IMR-90 (cell line): ENCODE measurements at regions not wholly inside any gene's neighbourhood (a gene's known extent, or its start where the extent isn't known, plus 50 kb on each side); places are given as distances from the start of the nearest gene placed in this dataset.
"Not testable (repeated sequence)": the region's sequence is repeated elsewhere in the genome, so short reads cannot be mapped to it uniquely, and the experiment has no call there.

Experiments used
- ATAC-seq: fragments of 200-7000 bp; cut with Tn5 transposase; 2 replicates; pipeline ENCODE4 v1.9.1; 2020; ENCODE audit warnings: low read depth, mild to moderate bottlenecking, moderate library complexity
- BruUV-seq: library from RNA; stranded (reverse); fragments of 400-500 nt; replicated peaks from 2 replicates; lab custom pipeline; 2021; lab: Mats Ljungman, UMichigan
- CTCF ChIA-PET: fragments of 300-600 bp; formaldehyde crosslinking; extraction: SDS; loops from one replicate; lab custom pipeline; 2021; ENCODE audit warnings: antibody characterized with exemption; lab: Yijun Ruan, JAX
- POLR2A ChIA-PET: fragments of 300-600 bp; sonication (Branson Sonifier 250); formaldehyde crosslinking; loops from one replicate; lab custom pipeline; 2022; ENCODE audit warnings: antibody characterized with exemption; ENCODE audit not compliant: unreplicated experiment; lab: Charles Lee
- DNase-seq: peaks from one replicate; pipeline ENCODE4 v3.0.0; 2013
- H2AFZ ChIP-seq: replicated peaks from 2 replicates; pipeline ENCODE3; 2013; ENCODE audit warnings: low read length, mild to moderate bottlenecking; ENCODE audit not compliant: poor library complexity
- H2AK5ac ChIP-seq: 2 replicates; pipeline ENCODE4 v1.6.1; 2013; ENCODE audit warnings: low read depth, low read length, inconsistent platforms
- H2AK9ac ChIP-seq: replicated peaks from 2 replicates; pipeline ENCODE3; 2013; ENCODE audit warnings: mild to moderate bottlenecking, low read depth, low read length, moderate library complexity; ENCODE audit not compliant: poor library complexity
- H2BK120ac ChIP-seq: 2 replicates; pipeline ENCODE4 v1.6.1; 2013; ENCODE audit warnings: low read depth, low read length, inconsistent platforms
- H2BK15ac ChIP-seq: 3 replicates; pipeline ENCODE4 v1.6.1; 2013; ENCODE audit warnings: low read depth, low read length, inconsistent platforms
- H2BK20ac ChIP-seq: 2 replicates; pipeline ENCODE4 v1.6.1; 2013; ENCODE audit warnings: low read depth, mild to moderate bottlenecking, inconsistent platforms, low read length, moderate library complexity
- H2BK5ac ChIP-seq: 2 replicates; pipeline ENCODE4 v1.6.1; 2013; ENCODE audit warnings: mild to moderate bottlenecking, low read depth, low read length, inconsistent platforms; ENCODE audit not compliant: poor library complexity, severe bottlenecking
- H3K14ac ChIP-seq: replicated peaks from 2 replicates; pipeline ENCODE4 v1.6.1; 2013; ENCODE audit warnings: low read depth, low read length, inconsistent platforms
- H3K18ac ChIP-seq: 2 replicates; pipeline ENCODE4 v1.6.1; 2013; ENCODE audit warnings: low read depth, low read length, control low read depth
- H3K23ac ChIP-seq: 2 replicates; pipeline ENCODE4 v1.6.1; 2013; ENCODE audit warnings: low read depth, low read length, inconsistent platforms
- H3K27ac ChIP-seq: 2 replicates; pipeline ENCODE4 v1.5.1; 2013; ENCODE audit warnings: mild to moderate bottlenecking, control low read depth, low read length; ENCODE audit not compliant: insufficient read depth
- H3K27me3 ChIP-seq: 2 replicates; pipeline ENCODE4 v1.6.1; 2013; ENCODE audit warnings: low read length; ENCODE audit not compliant: control insufficient read depth, insufficient read depth
- H3K36me3 ChIP-seq: 2 replicates; pipeline ENCODE4 v1.6.1; 2013; ENCODE audit warnings: low read length, mixed read lengths; ENCODE audit not compliant: control insufficient read depth, insufficient read depth
- H3K4ac ChIP-seq: 2 replicates; pipeline ENCODE4 v1.6.1; 2013; ENCODE audit warnings: low read depth, low read length, inconsistent platforms
- H3K4me1 ChIP-seq: 2 replicates; pipeline ENCODE4 v1.6.1; 2013; ENCODE audit warnings: low read length, mixed read lengths; ENCODE audit not compliant: control insufficient read depth, insufficient read depth
- H3K4me2 ChIP-seq: 2 replicates; pipeline ENCODE4 v1.6.1; 2013; ENCODE audit warnings: low read depth, mild to moderate bottlenecking, control low read depth, low read length, moderate library complexity
- H3K4me3 ChIP-seq: 2 replicates; pipeline ENCODE4 v1.5.1; 2013; ENCODE audit warnings: low read depth, mild to moderate bottlenecking, control low read depth, low read length, moderate library complexity; ENCODE audit not compliant: insufficient read depth
- H3K56ac ChIP-seq: 2 replicates; pipeline ENCODE4 v1.6.1; 2013; ENCODE audit warnings: low read length, inconsistent platforms; ENCODE audit not compliant: insufficient read depth; ENCODE audit errors: extremely low read depth
- H3K79me1 ChIP-seq, 2 experiments: 2 replicates each; pipeline ENCODE4 v1.6.1; 2013; ENCODE audit warnings: low read length in 2 of 2, inconsistent platforms in 1 of 2, low read depth in 1 of 2
- H3K9ac ChIP-seq: 2 replicates; pipeline ENCODE4 v1.6.1; 2013; ENCODE audit warnings: low read depth, low read length, control low read depth
- H3K9me1 ChIP-seq: 2 replicates; pipeline ENCODE4 v1.6.1; 2013; ENCODE audit warnings: low read length, inconsistent platforms; ENCODE audit not compliant: insufficient read depth
- H3K9me3 ChIP-seq: 2 replicates; pipeline ENCODE4 v1.6.1; 2013; ENCODE audit warnings: low read length; ENCODE audit not compliant: control insufficient read depth, insufficient read depth
- H4K20me1 ChIP-seq: 2 replicates; pipeline ENCODE4 v1.6.1; 2013; ENCODE audit warnings: low read length, inconsistent platforms; ENCODE audit not compliant: insufficient read depth
- H4K5ac ChIP-seq: 2 replicates; pipeline ENCODE4 v1.6.1; 2013; ENCODE audit warnings: mild to moderate bottlenecking, low read depth, low read length, control low read depth
- H4K8ac ChIP-seq, 2 experiments: 2 replicates each; pipeline ENCODE4 v1.6.1; 2013; ENCODE audit warnings: low read depth in 2 of 2, low read length in 2 of 2, control low read depth in 1 of 2, inconsistent platforms in 1 of 2
- H4K91ac ChIP-seq: 2 replicates; pipeline ENCODE4 v1.6.1; 2013; ENCODE audit warnings: low read depth, low read length, inconsistent platforms; ENCODE audit not compliant: insufficient read depth
- WGBS, 2 experiments: methylation state at CpG; one replicate each; pipeline versions ENCODE4 v1.1.5 to v1.1.7; 2013; ENCODE audit warnings: missing lambda C conversion rate in 2 of 2; ENCODE audit not compliant: insufficient read length in 1 of 2; ENCODE audit errors: extremely low coverage in 2 of 2; 5-methylcytosine and 5-hydroxymethylcytosine counted together
- dilution Hi-C: fragments of 300-500 bp; cut with HindIII; formaldehyde crosslinking; loops from one replicate; pipeline ENCODE4 v1.14.3; 2018; ENCODE audit warnings: low sequenced_read_pairs; ENCODE audit not compliant: unreplicated experiment
- in situ Hi-C: fragments of 300-500 bp; cut with MboI; formaldehyde crosslinking; loops from 3 replicates; pipeline ENCODE4 v1.14.3; 2019; ENCODE audit warnings: low sequenced_read_pairs, inconsistent platforms, mixed read lengths
- intact Hi-C: fragments of 100-400 bp; cut with micrococcal nuclease; formaldehyde crosslinking; loops from 2 replicates; pipeline ENCODE4 v1.10.0; 2022

GRCh38 chr7:112689466-112690177 lies 100.6 kb downstream of the TMEM168 start:
- H3K4me1 ChIP-seq, H3K4me2 ChIP-seq, intact Hi-C loops, POLR2A ChIA-PET, H3K36me3 ChIP-seq, H3K4me3 ChIP-seq, DNase-seq, H3K27me3 ChIP-seq, H2BK20ac ChIP-seq, H3K18ac ChIP-seq, H2AK5ac ChIP-seq, ATAC-seq, H3K27ac ChIP-seq, dilution Hi-C loops, H3K79me1 ChIP-seq, H4K20me1 ChIP-seq, H2BK15ac ChIP-seq, H3K9ac ChIP-seq, H4K8ac ChIP-seq, H2AK9ac ChIP-seq, H3K56ac ChIP-seq, H3K9me3 ChIP-seq, in situ Hi-C loops, H2AFZ ChIP-seq, H4K91ac ChIP-seq, H3K9me1 ChIP-seq, H4K5ac ChIP-seq, H3K4ac ChIP-seq, BruUV-seq, H2BK5ac ChIP-seq, H3K23ac ChIP-seq, H3K14ac ChIP-seq, H2BK120ac ChIP-seq, CTCF ChIA-PET: not testable (repeated sequence)
- no CpG with 5 or more reads among the region's 6 CpGs for WGBS, 2 experiments
